Stomach (tissue), 4 donors: ENCODE measurements at regions not wholly inside any gene's neighbourhood (a gene's known extent, or its start where the extent isn't known, plus 50 kb on each side); places are given as distances from the start of the nearest gene placed in this dataset.

ENCODE experiments used
- CTCF ChIP-seq, 7 experiments: fragments of 450-650 bp in 4 of 7; fragments of 200-600 bp in 3 of 7; sonication (generic) in 3 of 7; IDR thresholded peaks; one replicate each; pipeline ENCODE4 v1.5.1; 2016 to 2019; ENCODE audit warnings: antibody characterized with exemption in 7 of 7, control low read depth in 2 of 7, mild to moderate bottlenecking in 1 of 7
- EP300 ChIP-seq: sonication (generic); formaldehyde crosslinking; IDR thresholded peaks from one replicate; pipeline ENCODE4 v1.6.1; 2017; ENCODE audit warnings: antibody characterized with exemption
- POLR2A ChIP-seq, 4 donors: fragments of 450-650 bp; IDR thresholded peaks; one replicate each; pipeline ENCODE4 v1.6.1; 2016; ENCODE audit warnings: antibody characterized with exemption in 4 of 4, control low read depth in 2 of 4, mild to moderate bottlenecking in 1 of 4, moderate library complexity in 1 of 4

GRCh38 chr20:12072221-12072953, 154.7 kb downstream of the BTBD3 start:
- TF ChIP-seq CTCF (IDR thresholded peaks at IDR 0.05) (no peak), POLR2A (IDR thresholded peaks at IDR 0.05) (no peak), EP300 (no peak)
